Adrenal gland (tissue), 5 donors: ENCODE measurements at regions not wholly inside any gene's neighbourhood (a gene's known extent, or its start where the extent isn't known, plus 50 kb on each side); places are given as distances from the start of the nearest gene placed in this dataset.

Experiments used
- CTCF ChIP-seq, 6 experiments: fragments of 450-650 bp in 4 of 6; fragments of 200-600 bp in 2 of 6; sonication (generic) in 1 of 6; IDR thresholded peaks; 1 replicate in 5 of 6; 2 replicates in 1 of 6; pipeline versions ENCODE4 v1.5.1 to v1.8.0; 2016 to 2021; ENCODE audit warnings: antibody characterized with exemption in 6 of 6, mild to moderate bottlenecking in 2 of 6, moderate library complexity in 1 of 6
- POLR2A ChIP-seq, 2 donors: fragments of 450-650 bp; IDR thresholded peaks; one replicate each; pipeline ENCODE4 v1.6.1; 2017; ENCODE audit warnings: antibody characterized with exemption in 2 of 2, mild to moderate bottlenecking in 2 of 2, moderate library complexity in 1 of 2
- donor health status: DM: no; HTN: no; CAD: no.

GRCh38 chr16:54867302-54867832 is 63.3 kb upstream of the IRX5 start:
- no peak for TF ChIP-seq CTCF (IDR thresholded peaks at IDR 0.05)
- TF ChIP-seq POLR2A (IDR thresholded peaks at IDR 0.05): no peak
